ENCODE measurements at regions not wholly inside any gene's neighbourhood (a gene's known extent, or its start where the extent isn't known, plus 50 kb on each side); places are given as distances from the start of the nearest gene placed in this dataset.
A peak's percentile ranks its signal among the peaks of the same experiment; 100 is the strongest.

GRCh38 chr6:44010411-44011349 lies 116.6 kb downstream of the MRPL14 start:
- no peak for TF ChIP-seq CTCF (IDR thresholded peaks at IDR 0.05; ENCODE audit: extremely low read depth, low read depth, low read length)
- peak overlapping the region; percentile 35 for H3K4me3 ChIP-seq (ENCODE audit: insufficient read depth, low read length)
- H2AFZ ChIP-seq (ENCODE audit: low read length) = no peak overlapping the region
- peak overlapping the region; percentile 69 for H3K4me2 ChIP-seq (ENCODE audit: insufficient read depth, low read length)
- H3K9me3 ChIP-seq (ENCODE audit: low read depth, low read length) = peaks cover 13% of the 10 kb centered on the region
- H3K79me2 ChIP-seq (ENCODE audit: insufficient read depth, low read length) = no peaks in the 10 kb centered on the region
- peak overlapping the region; percentile 99 for H3K27ac ChIP-seq (ENCODE audit: low read depth, low read length)
- H3K36me3 ChIP-seq (ENCODE audit: insufficient read depth, low read length) = no peaks in the 10 kb centered on the region
- peaks cover 29% of the 10 kb centered on the region for H3K4me1 ChIP-seq (ENCODE audit: insufficient read depth, low read length)
- no peaks in the 10 kb centered on the region for H4K20me1 ChIP-seq (ENCODE audit: insufficient read depth, low read length)
- no peaks in the 10 kb centered on the region for H3K27me3 ChIP-seq (ENCODE audit: insufficient read depth, low read length)
- peak; percentile 98 for DNase-seq (ENCODE audit: insufficient read length, low spot score, missing footprints)

- no peaks in the 10 kb centered on the region for H3K36me3 ChIP-seq (ENCODE audit: insufficient read depth, low read length)
- H3K4me3 ChIP-seq (ENCODE audit: insufficient read depth, low read length) = no peak overlapping the region
- no peak for TF ChIP-seq CTCF (IDR thresholded peaks at IDR 0.05; ENCODE audit: extremely low read depth, low read depth, low read length)
- peak overlapping the region; percentile 99 for H3K27ac ChIP-seq (ENCODE audit: low read depth, low read length)
- H3K4me1 ChIP-seq (ENCODE audit: insufficient read depth, low read length) = peaks cover 38% of the 10 kb centered on the region
- no peak overlapping the region for H2AFZ ChIP-seq (ENCODE audit: low read length)
- no peaks in the 10 kb centered on the region for H4K20me1 ChIP-seq (ENCODE audit: insufficient read depth, low read length)
- DNase-seq (ENCODE audit: insufficient read length, low spot score, missing footprints) = peak; percentile 58
- peak overlapping the region; percentile 69 for H3K4me2 ChIP-seq (ENCODE audit: insufficient read depth, low read length)
- H3K9me3 ChIP-seq (ENCODE audit: low read depth, low read length) = peaks cover 13% of the 10 kb centered on the region
- no peaks in the 10 kb centered on the region for H3K27me3 ChIP-seq (ENCODE audit: insufficient read depth, low read length)
- H3K79me2 ChIP-seq (ENCODE audit: insufficient read depth, low read length) = no peaks in the 10 kb centered on the region
Observed at GRCh38 chr6:44009425-44010321, 117.6 kb downstream of the MRPL14 start.

- TF ChIP-seq CTCF (IDR thresholded peaks at IDR 0.05; ENCODE audit: extremely low read depth, low read depth, low read length) = no peak
Observed at GRCh38 chr6:44008821-44009370, 118.4 kb downstream of the MRPL14 start.

More at GRCh38 chr6:44008821-44009370, 118.4 kb downstream of the MRPL14 start:
- no peak overlapping the region for H2AFZ ChIP-seq (ENCODE audit: low read length)
- no peak overlapping the region for H3K4me3 ChIP-seq (ENCODE audit: insufficient read depth, low read length)
- H3K36me3 ChIP-seq (ENCODE audit: insufficient read depth, low read length) = no peaks in the 10 kb centered on the region
- no peaks in the 10 kb centered on the region for H3K27me3 ChIP-seq (ENCODE audit: insufficient read depth, low read length)
- peaks cover 45% of the 10 kb centered on the region for H3K4me1 ChIP-seq (ENCODE audit: insufficient read depth, low read length)
- no peak overlapping the region for H3K4me2 ChIP-seq (ENCODE audit: insufficient read depth, low read length)
- no peaks in the 10 kb centered on the region for H3K79me2 ChIP-seq (ENCODE audit: insufficient read depth, low read length)
- DNase-seq (ENCODE audit: insufficient read length, low spot score, missing footprints) = peak; percentile 31
- H4K20me1 ChIP-seq (ENCODE audit: insufficient read depth, low read length) = no peaks in the 10 kb centered on the region
- H3K9me3 ChIP-seq (ENCODE audit: low read depth, low read length) = peaks cover 13% of the 10 kb centered on the region
- H3K27ac ChIP-seq (ENCODE audit: low read depth, low read length) = no peak overlapping the region

All from osteoblast (primary cell).